Esophagus muscularis mucosa (tissue), 4 donors: ENCODE measurements at regions not wholly inside any gene's neighbourhood (a gene's known extent, or its start where the extent isn't known, plus 50 kb on each side); places are given as distances from the start of the nearest gene placed in this dataset.

Experiments
- CTCF ChIP-seq, 3 experiments: fragments of 200-600 bp in 2 of 3; fragments of 450-650 bp in 1 of 3; sonication (generic) in 2 of 3; IDR thresholded peaks; one replicate each; pipeline ENCODE4 v1.5.1; 2017 to 2019; ENCODE audit warnings: antibody characterized with exemption in 3 of 3, mild to moderate bottlenecking in 2 of 3, moderate library complexity in 1 of 3
- EP300 ChIP-seq: sonication (generic); formaldehyde crosslinking; IDR thresholded peaks from one replicate; pipeline ENCODE4 v1.6.1; 2017; ENCODE audit warnings: antibody characterized with exemption
- POLR2A ChIP-seq: fragments of 450-650 bp; IDR thresholded peaks from one replicate; pipeline ENCODE4 v1.6.1; 2017; ENCODE audit warnings: antibody characterized with exemption, moderate library complexity, mild to moderate bottlenecking, low read depth

- no peak for TF ChIP-seq CTCF (IDR thresholded peaks at IDR 0.05)
- TF ChIP-seq POLR2A = no peak
- no peak for TF ChIP-seq EP300
Observed at GRCh38 chr18:28269750-28270149, 92.8 kb upstream of the CDH2 start.
